Neural progenitor cell (in vitro differentiated cells): ENCODE measurements at regions not wholly inside any gene's neighbourhood (a gene's known extent, or its start where the extent isn't known, plus 50 kb on each side); places are given as distances from the start of the nearest gene placed in this dataset.

Experiments
- EZH2 ChIP-seq: fragments of 200-600 bp; sonication (generic); IDR thresholded peaks from 2 replicates; pipeline ENCODE4 v1.6.1; 2017; ENCODE audit warnings: antibody characterized with exemption, mild to moderate bottlenecking, moderate library complexity
- TF ChIP-seq, protein P1 (sequence below): fragments of 200-600 bp; sonication (generic); IDR thresholded peaks from 2 replicates; pipeline ENCODE4 v1.5.1; 2017; ENCODE audit warnings: antibody characterized with exemption, mild to moderate bottlenecking

DNA sequence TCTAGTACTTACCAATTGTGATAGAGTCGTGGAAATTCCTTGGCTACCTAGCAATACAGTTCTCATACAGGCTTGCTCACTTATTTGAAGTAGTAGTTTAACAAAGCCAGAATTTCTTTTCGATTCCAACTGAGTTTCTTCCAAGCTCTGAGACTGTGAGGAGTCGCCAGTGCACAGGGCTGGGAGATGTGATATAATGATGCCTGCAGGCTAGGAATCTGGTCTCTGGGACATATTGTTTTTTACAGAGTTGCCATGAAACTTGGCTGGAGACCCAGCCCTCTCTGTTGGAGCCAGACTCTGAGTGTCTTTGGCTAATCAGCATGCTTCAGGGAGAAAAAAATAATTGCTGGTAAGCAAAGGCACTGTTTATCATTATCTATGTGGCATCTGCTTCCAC, 698.8 kb upstream of the GOT2 start:
- TF ChIP-seq, protein P1, sequence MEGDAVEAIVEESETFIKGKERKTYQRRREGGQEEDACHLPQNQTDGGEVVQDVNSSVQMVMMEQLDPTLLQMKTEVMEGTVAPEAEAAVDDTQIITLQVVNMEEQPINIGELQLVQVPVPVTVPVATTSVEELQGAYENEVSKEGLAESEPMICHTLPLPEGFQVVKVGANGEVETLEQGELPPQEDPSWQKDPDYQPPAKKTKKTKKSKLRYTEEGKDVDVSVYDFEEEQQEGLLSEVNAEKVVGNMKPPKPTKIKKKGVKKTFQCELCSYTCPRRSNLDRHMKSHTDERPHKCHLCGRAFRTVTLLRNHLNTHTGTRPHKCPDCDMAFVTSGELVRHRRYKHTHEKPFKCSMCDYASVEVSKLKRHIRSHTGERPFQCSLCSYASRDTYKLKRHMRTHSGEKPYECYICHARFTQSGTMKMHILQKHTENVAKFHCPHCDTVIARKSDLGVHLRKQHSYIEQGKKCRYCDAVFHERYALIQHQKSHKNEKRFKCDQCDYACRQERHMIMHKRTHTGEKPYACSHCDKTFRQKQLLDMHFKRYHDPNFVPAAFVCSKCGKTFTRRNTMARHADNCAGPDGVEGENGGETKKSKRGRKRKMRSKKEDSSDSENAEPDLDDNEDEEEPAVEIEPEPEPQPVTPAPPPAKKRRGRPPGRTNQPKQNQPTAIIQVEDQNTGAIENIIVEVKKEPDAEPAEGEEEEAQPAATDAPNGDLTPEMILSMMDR: no peak
- no peak for TF ChIP-seq EZH2
